Upper lobe of right lung (tissue), 1 donor: ENCODE measurements at regions not wholly inside any gene's neighbourhood (a gene's known extent, or its start where the extent isn't known, plus 50 kb on each side); places are given as distances from the start of the nearest gene placed in this dataset.

Experiments used
- ATAC-seq: fragments of 200-7000 bp; cut with Tn5 transposase; one replicate; pipeline ENCODE4 v1.9.1; 2020; ENCODE audit warnings: mild to moderate bottlenecking, moderate library complexity
- DNase-seq: peaks from one replicate; pipeline ENCODE4 v3.0.0-alpha.2; 2020
- H3K27ac ChIP-seq: fragments of 200-600 bp; one replicate; pipeline ENCODE4 v1.8.0; 2022
- H3K27me3 ChIP-seq: fragments of 200-600 bp; one replicate; pipeline ENCODE4 v1.8.0; 2022; ENCODE audit warnings: mild to moderate bottlenecking
- H3K36me3 ChIP-seq: fragments of 200-600 bp; one replicate; pipeline ENCODE4 v1.8.0; 2022
- H3K4me1 ChIP-seq: fragments of 200-600 bp; one replicate; pipeline ENCODE4 v1.8.0; 2022
- H3K4me3 ChIP-seq: fragments of 200-600 bp; one replicate; pipeline ENCODE4 v1.8.0; 2022; ENCODE audit warnings: mild to moderate bottlenecking
- H3K9me3 ChIP-seq: fragments of 200-600 bp; one replicate; pipeline ENCODE4 v1.8.0; 2022
- intact Hi-C: fragments of 100-400 bp; cut with DNase I; formaldehyde crosslinking; loops from one replicate; pipeline ENCODE4 v1.11.0; 2022
- TF ChIP-seq, protein P1 (sequence below): fragments of 200-600 bp; IDR thresholded peaks from one replicate; pipeline ENCODE4 v1.8.0; 2022; ENCODE audit warnings: antibody characterized with exemption
- donor health status: DM: no; HTN: yes; CAD: no; lungs with severe emphysema.

- Histone ChIP-seq H3K36me3 (no peaks in the 10 kb centered on the region), H3K9me3 (no peaks in the 10 kb centered on the region), H3K27me3 (no peaks in the 10 kb centered on the region), H3K4me1 (no peaks in the 10 kb centered on the region), H3K27ac (no peak overlapping the region), H3K4me3 (no peak overlapping the region)
- DNase-seq = peak; percentile 72
- TF ChIP-seq, protein P1, sequence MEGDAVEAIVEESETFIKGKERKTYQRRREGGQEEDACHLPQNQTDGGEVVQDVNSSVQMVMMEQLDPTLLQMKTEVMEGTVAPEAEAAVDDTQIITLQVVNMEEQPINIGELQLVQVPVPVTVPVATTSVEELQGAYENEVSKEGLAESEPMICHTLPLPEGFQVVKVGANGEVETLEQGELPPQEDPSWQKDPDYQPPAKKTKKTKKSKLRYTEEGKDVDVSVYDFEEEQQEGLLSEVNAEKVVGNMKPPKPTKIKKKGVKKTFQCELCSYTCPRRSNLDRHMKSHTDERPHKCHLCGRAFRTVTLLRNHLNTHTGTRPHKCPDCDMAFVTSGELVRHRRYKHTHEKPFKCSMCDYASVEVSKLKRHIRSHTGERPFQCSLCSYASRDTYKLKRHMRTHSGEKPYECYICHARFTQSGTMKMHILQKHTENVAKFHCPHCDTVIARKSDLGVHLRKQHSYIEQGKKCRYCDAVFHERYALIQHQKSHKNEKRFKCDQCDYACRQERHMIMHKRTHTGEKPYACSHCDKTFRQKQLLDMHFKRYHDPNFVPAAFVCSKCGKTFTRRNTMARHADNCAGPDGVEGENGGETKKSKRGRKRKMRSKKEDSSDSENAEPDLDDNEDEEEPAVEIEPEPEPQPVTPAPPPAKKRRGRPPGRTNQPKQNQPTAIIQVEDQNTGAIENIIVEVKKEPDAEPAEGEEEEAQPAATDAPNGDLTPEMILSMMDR = no peak
- intact Hi-C loops = no loop called here
- ATAC-seq = peak; percentile 88
Measured at GRCh38 chr3:124592658-124593441, 137.4 kb upstream of the UMPS start.

DNA sequence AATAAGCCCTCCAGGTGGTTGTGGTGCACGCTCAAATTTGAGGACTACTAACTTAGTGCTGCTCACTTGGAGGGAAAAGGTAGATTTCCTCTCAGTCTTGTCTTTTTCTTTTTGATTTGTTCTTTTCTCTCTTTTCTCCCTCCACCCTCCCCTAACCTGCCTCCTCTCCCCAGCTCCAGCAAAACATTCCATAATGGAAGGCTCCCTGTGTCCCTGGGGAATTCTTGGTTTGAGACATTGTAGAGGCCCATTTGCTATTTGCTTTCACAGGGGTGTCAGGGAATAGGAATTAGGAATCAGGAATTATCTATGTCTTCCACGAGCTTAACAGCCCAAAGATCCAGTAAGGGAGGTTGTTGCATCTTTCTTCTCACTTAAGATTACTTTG is 136.8 kb upstream of the UMPS start:
- H3K9me3 ChIP-seq = no peaks in the 10 kb centered on the region
- no peaks in the 10 kb centered on the region for H3K36me3 ChIP-seq
- H3K27ac ChIP-seq = no peak overlapping the region
- DNase-seq (no peak), ATAC-seq (no peak)
- intact Hi-C loops = no loop called here
- TF ChIP-seq, protein P1 = no peak
- no peaks in the 10 kb centered on the region for H3K4me1 ChIP-seq
- H3K4me3 ChIP-seq = no peak overlapping the region
- H3K27me3 ChIP-seq = no peaks in the 10 kb centered on the region

DNA sequence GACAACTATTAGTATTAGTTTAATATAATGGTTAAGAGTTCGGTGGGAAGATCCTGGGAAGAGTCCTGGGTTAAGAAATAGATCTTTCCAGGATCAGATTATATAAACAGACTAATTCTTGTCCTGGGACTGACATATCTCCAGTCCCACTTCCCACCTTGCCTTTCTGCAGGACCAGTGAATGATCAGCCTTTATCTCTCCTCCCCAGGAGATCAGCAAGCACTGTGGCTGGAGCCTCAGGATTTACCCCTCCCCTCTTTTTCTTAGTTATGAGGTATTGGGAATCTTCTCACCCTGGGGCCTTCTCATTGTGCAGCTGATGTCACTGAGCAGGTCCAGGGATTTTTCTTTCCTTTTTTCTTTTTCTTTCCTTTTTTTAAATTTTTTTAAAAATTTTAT is 135.7 kb upstream of the UMPS start:
- Histone ChIP-seq H3K4me1 (no peaks in the 10 kb centered on the region), H3K27ac (no peak overlapping the region), H3K27me3 (no peaks in the 10 kb centered on the region), H3K4me3 (no peak overlapping the region), H3K36me3 (no peaks in the 10 kb centered on the region), H3K9me3 (no peaks in the 10 kb centered on the region)
- TF ChIP-seq, protein P1 = no peak
- no peak for DNase-seq
- intact Hi-C loops = no loop called here
- no peak for ATAC-seq

- H3K27ac ChIP-seq = no peak overlapping the region
- H3K27me3 ChIP-seq = no peaks in the 10 kb centered on the region
- no peaks in the 10 kb centered on the region for H3K4me1 ChIP-seq
- no peaks in the 10 kb centered on the region for H3K9me3 ChIP-seq
- no peak for ATAC-seq
- intact Hi-C loops = no loop called here
- H3K4me3 ChIP-seq = no peak overlapping the region
- H3K36me3 ChIP-seq = no peaks in the 10 kb centered on the region
- DNase-seq = no peak
- TF ChIP-seq, protein P1 = no peak
Measured at GRCh38 chr3:124597273-124597672, 133.0 kb upstream of the UMPS start.

GRCh38 chr3:124597979-124598378 is 132.3 kb upstream of the UMPS start:
- Histone ChIP-seq H3K36me3 (no peaks in the 10 kb centered on the region), H3K9me3 (no peaks in the 10 kb centered on the region), H3K4me3 (no peak overlapping the region), H3K27ac (no peak overlapping the region), H3K27me3 (no peaks in the 10 kb centered on the region), H3K4me1 (no peaks in the 10 kb centered on the region)
- DNase-seq = no peak
- intact Hi-C loops = no loop called here
- TF ChIP-seq, protein P1 = no peak
- ATAC-seq = no peak
